Lower leg skin (tissue), 4 donors: ENCODE measurements at regions not wholly inside any gene's neighbourhood (a gene's known extent, or its start where the extent isn't known, plus 50 kb on each side); places are given as distances from the start of the nearest gene placed in this dataset.

Source experiments
- DNase-seq, 2 donors: peaks; one replicate each; pipeline ENCODE4 v3.0.0-alpha.2; 2019; ENCODE audit warnings: low spot score in 2 of 2
- H3K4me3 ChIP-seq: fragments of 200-600 bp; sonication (generic); 2 replicates; pipeline ENCODE4 v1.5.1; 2017; ENCODE audit warnings: mild to moderate bottlenecking, low read depth; ENCODE audit not compliant: poor library complexity, severe bottlenecking
- CTCF ChIP-seq, 3 donors: fragments of 450-650 bp; IDR thresholded peaks; one replicate each; pipeline ENCODE4 v1.5.1; 2016; ENCODE audit warnings: antibody characterized with exemption in 3 of 3, mild to moderate bottlenecking in 3 of 3, moderate library complexity in 2 of 3
- POLR2A ChIP-seq, 2 donors: fragments of 450-650 bp; IDR thresholded peaks; one replicate each; pipeline ENCODE4 v1.6.1; 2016 to 2017; ENCODE audit warnings: antibody characterized with exemption in 2 of 2, mild to moderate bottlenecking in 1 of 2, moderate library complexity in 1 of 2
- WGBS, 2 donors: methylation state at CpG; one replicate each; pipeline ENCODE4 v1.1.5; 2018; 5-methylcytosine and 5-hydroxymethylcytosine counted together
- intact Hi-C: fragments of 100-400 bp; cut with DNase I; formaldehyde crosslinking; loops from one replicate; pipeline ENCODE4 v1.15.0; 2023; ENCODE audit warnings: low total_unique reads

GRCh38 chr3:110066206-110066605 lies 728.9 kb upstream of the DPPA4 start:
- intact Hi-C loops = loop anchor here (5.0 kb wide), 1 partner anchor 1549 kb away; no protein-coding TSS in a partner anchor
- TF ChIP-seq CTCF (IDR thresholded peaks at IDR 0.05) (no peak), POLR2A (IDR thresholded peaks at IDR 0.05) (no peak)
- 76 to 84% methylated on average over 3 of the region's 3 CpGs for WGBS, 2 donors
- H3K4me3 ChIP-seq = no peak overlapping the region
- no peak for DNase-seq

GRCh38 chr3:110067527-110067926 lies 730.2 kb upstream of the DPPA4 start:
- no peak overlapping the region for H3K4me3 ChIP-seq
- no peak for DNase-seq
- intact Hi-C loops = loop anchor here (5.0 kb wide), 1 partner anchor 1550 kb away; no protein-coding TSS in a partner anchor
- no peak for TF ChIP-seq POLR2A (IDR thresholded peaks at IDR 0.05)
- TF ChIP-seq CTCF (IDR thresholded peaks at IDR 0.05) = no peak
- WGBS, 2 donors = 89% methylated on average over 1 of the region's 1 CpG

GRCh38 chr3:110069761-110070160 lies 732.4 kb upstream of the DPPA4 start:
- no peak overlapping the region for H3K4me3 ChIP-seq
- TF ChIP-seq CTCF (IDR thresholded peaks at IDR 0.05) (no peak), POLR2A (IDR thresholded peaks at IDR 0.05) (no peak)
- no peak for DNase-seq
- intact Hi-C loops = loop anchor here (5.0 kb wide), 1 partner anchor 1552 kb away; no protein-coding TSS in a partner anchor
- WGBS, 2 donors = 47 to 58% methylated on average over 2 of the region's 2 CpGs

GRCh38 chr3:110070161-110070916 lies 733.0 kb upstream of the DPPA4 start:
- no peak overlapping the region for H3K4me3 ChIP-seq
- DNase-seq = no peak
- TF ChIP-seq POLR2A (IDR thresholded peaks at IDR 0.05) (no peak), CTCF (IDR thresholded peaks at IDR 0.05) (no peak)
- 88 to 96% methylated on average over 2 of the region's 2 CpGs for WGBS, 2 donors
- intact Hi-C loops = no loop called here

GRCh38 chr3:110074095-110074494 lies 736.7 kb upstream of the DPPA4 start:
- WGBS, 2 donors = 77 to 85% methylated on average over 3 of the region's 3 CpGs
- no peak overlapping the region for H3K4me3 ChIP-seq
- intact Hi-C loops = no loop called here
- no peak for TF ChIP-seq POLR2A (IDR thresholded peaks at IDR 0.05)
- no peak for TF ChIP-seq CTCF (IDR thresholded peaks at IDR 0.05)
- DNase-seq = no peak

- no peak overlapping the region for H3K4me3 ChIP-seq
- 77 to 90% methylated on average over 1 of the region's 1 CpG for WGBS, 2 donors
- no peak for DNase-seq
- intact Hi-C loops = no loop called here
- TF ChIP-seq POLR2A (IDR thresholded peaks at IDR 0.05) = no peak
- TF ChIP-seq CTCF (IDR thresholded peaks at IDR 0.05) = no peak
These were observed 739.7 kb upstream of the DPPA4 start for GRCh38 chr3:110077093-110077492.
